Mesenchymal stem cell (in vitro differentiated cells and primary cell): ENCODE measurements at regions not wholly inside any gene's neighbourhood (a gene's known extent, or its start where the extent isn't known, plus 50 kb on each side); places are given as distances from the start of the nearest gene placed in this dataset.

Experiments
- DNase-seq: peaks from one replicate; pipeline ENCODE4 v3.0.0-alpha.2; 2013
- H2AFZ ChIP-seq: one replicate; pipeline ENCODE4 v1.6.1; 2013; ENCODE audit warnings: low read depth, mild to moderate bottlenecking, control low read depth, inconsistent platforms, low read length, moderate library complexity
- H2AK5ac ChIP-seq: 2 replicates; pipeline ENCODE4 v1.6.1; 2013; ENCODE audit warnings: low read length, moderate library complexity, mild to moderate bottlenecking, inconsistent platforms; ENCODE audit not compliant: severe bottlenecking
- H2BK120ac ChIP-seq: one replicate; pipeline ENCODE4 v1.6.1; 2013; ENCODE audit warnings: low read depth, mild to moderate bottlenecking, inconsistent platforms, low read length, moderate library complexity
- H2BK12ac ChIP-seq, 2 experiments: one replicate each; pipeline ENCODE4 v1.6.1; 2013; ENCODE audit warnings: inconsistent platforms in 2 of 2, low read length in 2 of 2, mild to moderate bottlenecking in 2 of 2, moderate library complexity in 2 of 2, control low read depth in 1 of 2
- H2BK15ac ChIP-seq: one replicate; pipeline ENCODE4 v1.6.1; 2013; ENCODE audit warnings: mild to moderate bottlenecking, low read depth, inconsistent platforms; ENCODE audit not compliant: poor library complexity, severe bottlenecking
- H2BK5ac ChIP-seq: 2 replicates; pipeline ENCODE4 v1.6.1; 2013; ENCODE audit warnings: low read depth, mild to moderate bottlenecking, low read length, control low read depth, inconsistent platforms; ENCODE audit not compliant: poor library complexity, severe bottlenecking
- H3K14ac ChIP-seq, 2 experiments: one replicate each; pipeline ENCODE4 v1.6.1; 2013; ENCODE audit warnings: inconsistent platforms in 2 of 2, low read length in 2 of 2, control low read depth in 1 of 2, mild to moderate bottlenecking in 1 of 2, moderate library complexity in 1 of 2
- H3K18ac ChIP-seq, 2 experiments: one replicate each; pipeline ENCODE4 v1.6.1; 2013; ENCODE audit warnings: inconsistent platforms in 2 of 2, low read length in 2 of 2, control low read depth in 1 of 2, low read depth in 1 of 2, mild to moderate bottlenecking in 1 of 2
- H3K23ac ChIP-seq, 2 experiments: one replicate each; pipeline ENCODE4 v1.6.1; 2013; ENCODE audit warnings: inconsistent platforms in 2 of 2, low read length in 2 of 2, mild to moderate bottlenecking in 2 of 2, moderate library complexity in 2 of 2, control low read depth in 1 of 2
- H3K27ac ChIP-seq: 2 replicates; pipeline ENCODE4 v1.5.1; 2013; ENCODE audit warnings: mild to moderate bottlenecking, moderate library complexity, low read length, control low read depth, inconsistent platforms; ENCODE audit not compliant: poor library complexity, severe bottlenecking
- H3K27me3 ChIP-seq, 2 experiments: 2 replicates each; pipeline versions ENCODE4 v1.6.1 to v1.7.0; 2013; ENCODE audit warnings: low read length in 2 of 2, mild to moderate bottlenecking in 2 of 2, moderate library complexity in 2 of 2, control low read depth in 1 of 2, inconsistent platforms in 1 of 2; ENCODE audit not compliant: control insufficient read depth in 1 of 2, insufficient read depth in 1 of 2
- H3K36me3 ChIP-seq, 2 experiments: 2 replicates each; pipeline versions ENCODE4 v1.6.1 to v1.7.0; 2013; ENCODE audit warnings: low read length in 2 of 2, control low read depth in 1 of 2, inconsistent platforms in 1 of 2, low read depth in 1 of 2, mild to moderate bottlenecking in 1 of 2; ENCODE audit not compliant: insufficient read depth in 2 of 2, control insufficient read depth in 1 of 2
- H3K4ac ChIP-seq, 2 experiments: one replicate each; pipeline ENCODE4 v1.6.1; 2013; ENCODE audit warnings: inconsistent platforms in 2 of 2, low read length in 2 of 2, mild to moderate bottlenecking in 2 of 2, moderate library complexity in 2 of 2, control low read depth in 1 of 2, low read depth in 1 of 2
- H3K4me1 ChIP-seq: 2 replicates; pipeline ENCODE4 v1.6.1; 2013; ENCODE audit warnings: low read depth, low read length, control low read depth; ENCODE audit not compliant: control insufficient read depth, insufficient read depth
- H3K4me2 ChIP-seq: 2 replicates; pipeline ENCODE4 v1.6.1; 2013; ENCODE audit warnings: low read length, mild to moderate bottlenecking, inconsistent platforms; ENCODE audit not compliant: poor library complexity, severe bottlenecking
- H3K4me3 ChIP-seq, 2 experiments: 2 replicates each; pipeline versions ENCODE4 v1.5.1 to v1.7.0; 2013; ENCODE audit warnings: low read length in 2 of 2, mild to moderate bottlenecking in 2 of 2, control low read depth in 1 of 2, low read depth in 1 of 2; ENCODE audit not compliant: insufficient read depth in 1 of 2
- H3K79me1 ChIP-seq: replicated peaks from 2 replicates; pipeline ENCODE4 v1.6.1; 2013; ENCODE audit warnings: mild to moderate bottlenecking, control low read depth, low read length, inconsistent platforms; ENCODE audit not compliant: poor library complexity, severe bottlenecking
- H3K9ac ChIP-seq: 2 replicates; pipeline ENCODE4 v1.7.0; 2013; ENCODE audit warnings: mild to moderate bottlenecking, low read length, moderate library complexity
- H3K9me3 ChIP-seq: 2 replicates; pipeline ENCODE4 v1.7.0; 2013; ENCODE audit warnings: mild to moderate bottlenecking, low read length; ENCODE audit not compliant: control insufficient read depth
- H4K8ac ChIP-seq: one replicate; pipeline ENCODE4 v1.6.1; 2013; ENCODE audit warnings: inconsistent platforms, mild to moderate bottlenecking, low read length, moderate library complexity
- H4K91ac ChIP-seq: one replicate; pipeline ENCODE4 v1.6.1; 2013; ENCODE audit warnings: mild to moderate bottlenecking, low read length, inconsistent platforms
- WGBS: methylation state at CpG from one replicate; pipeline ENCODE4 v1.1.7; 2013; ENCODE audit warnings: mixed read lengths; 5-methylcytosine and 5-hydroxymethylcytosine counted together

GRCh38 chr9:1939926-1940368, 75.2 kb upstream of the SMARCA2 start:
- no peak overlapping the region for H4K8ac ChIP-seq
- 52% methylated on average over 7 of the region's 7 CpGs for WGBS
- no peak overlapping the region for H2AK5ac ChIP-seq
- H3K79me1 ChIP-seq: no peaks in the 10 kb centered on the region
- H3K9me3 ChIP-seq: no peaks in the 10 kb centered on the region
- H3K4me2 ChIP-seq: no peak overlapping the region
- H3K27me3 ChIP-seq: peaks cover 0 to 3% of the 10 kb centered on the region in 2 experiments
- no peak overlapping the region for H2BK15ac ChIP-seq
- H3K14ac ChIP-seq: no peak overlapping the region
- no peak overlapping the region for H3K18ac ChIP-seq
- no peak overlapping the region for H4K91ac ChIP-seq
- H2BK12ac ChIP-seq: no peak overlapping the region
- no peaks in the 10 kb centered on the region for H3K36me3 ChIP-seq
- DNase-seq: no peak
- no peak overlapping the region for H3K9ac ChIP-seq
- H3K4me3 ChIP-seq: no peak overlapping the region
- no peak overlapping the region for H3K23ac ChIP-seq
- no peak overlapping the region for H2BK5ac ChIP-seq
- H3K4ac ChIP-seq: no peak overlapping the region
- no peaks in the 10 kb centered on the region for H3K4me1 ChIP-seq
- H2AFZ ChIP-seq: no peak overlapping the region
- no peak overlapping the region for H3K27ac ChIP-seq
- no peak overlapping the region for H2BK120ac ChIP-seq

DNA sequence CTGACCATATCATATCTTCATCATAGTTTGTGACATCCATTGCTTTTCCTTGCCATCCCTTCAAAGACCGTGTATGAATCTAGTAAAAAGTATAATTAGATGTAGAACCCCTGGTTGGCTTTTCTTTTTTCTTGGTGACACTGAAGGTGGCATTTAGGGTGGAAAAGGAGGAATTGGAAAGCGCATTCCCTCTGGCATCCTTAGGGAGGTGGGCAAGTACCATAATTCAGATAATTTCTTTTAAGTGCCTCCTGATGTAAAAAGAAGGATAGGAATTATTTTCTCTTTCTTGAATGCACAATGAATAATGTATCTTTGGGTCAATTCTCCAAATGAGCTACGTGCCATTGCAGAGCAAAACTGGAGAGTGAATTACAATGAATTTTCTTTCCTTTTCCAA, 73.2 kb upstream of the SMARCA2 start:
- Histone ChIP-seq H2BK15ac (no peak overlapping the region), H4K8ac (no peak overlapping the region), H3K4me3 (no peak overlapping the region), H3K4me1 (no peaks in the 10 kb centered on the region), H3K14ac (no peak overlapping the region), H3K4ac (no peak overlapping the region), H4K91ac (no peak overlapping the region), H2BK5ac (no peak overlapping the region), H3K23ac (no peak overlapping the region), H3K27me3 (peaks cover 0 to 3% of the 10 kb centered on the region in 2 experiments), H3K18ac (no peak overlapping the region), H3K4me2 (no peak overlapping the region), H2BK120ac (no peak overlapping the region), H3K79me1 (no peaks in the 10 kb centered on the region), H2BK12ac (no peak overlapping the region), H3K36me3 (no peaks in the 10 kb centered on the region), H3K9ac (no peak overlapping the region), H3K9me3 (no peaks in the 10 kb centered on the region), H2AFZ (no peak overlapping the region), H2AK5ac (no peak overlapping the region), H3K27ac (no peak overlapping the region)
- no peak for DNase-seq
- WGBS: 94% methylated on average over 1 of the region's 3 CpGs

- no peak overlapping the region for H3K23ac ChIP-seq
- peaks cover 0 to 4% of the 10 kb centered on the region in 2 experiments for H3K27me3 ChIP-seq
- DNase-seq: no peak
- H2AFZ ChIP-seq: no peak overlapping the region
- no peak overlapping the region for H3K9ac ChIP-seq
- H3K4me2 ChIP-seq: no peak overlapping the region
- no peak overlapping the region for H3K4ac ChIP-seq
- H2AK5ac ChIP-seq: no peak overlapping the region
- H2BK15ac ChIP-seq: no peak overlapping the region
- H3K27ac ChIP-seq: no peak overlapping the region
- H3K9me3 ChIP-seq: no peaks in the 10 kb centered on the region
- H3K18ac ChIP-seq: no peak overlapping the region
- no peaks in the 10 kb centered on the region for H3K4me1 ChIP-seq
- no peak overlapping the region for H4K91ac ChIP-seq
- WGBS: 85% methylated on average over 5 of the region's 7 CpGs
- no peaks in the 10 kb centered on the region for H3K36me3 ChIP-seq
- H2BK5ac ChIP-seq: no peak overlapping the region
- no peak overlapping the region for H2BK120ac ChIP-seq
- H3K79me1 ChIP-seq: no peaks in the 10 kb centered on the region
- no peak overlapping the region for H2BK12ac ChIP-seq
- H4K8ac ChIP-seq: no peak overlapping the region
- no peak overlapping the region for H3K4me3 ChIP-seq
- no peak overlapping the region for H3K14ac ChIP-seq
Observed at GRCh38 chr9:1946526-1947283, 68.4 kb upstream of the SMARCA2 start.

- H3K4ac ChIP-seq: no peak overlapping the region
- H3K9ac ChIP-seq: no peak overlapping the region
- 83% methylated on average over 2 of the region's 4 CpGs for WGBS
- H2AK5ac ChIP-seq: no peak overlapping the region
- H2BK5ac ChIP-seq: no peak overlapping the region
- no peaks in the 10 kb centered on the region for H3K4me1 ChIP-seq
- no peak overlapping the region for H4K91ac ChIP-seq
- DNase-seq: no peak
- no peak overlapping the region for H3K18ac ChIP-seq
- no peaks in the 10 kb centered on the region for H3K9me3 ChIP-seq
- H3K27me3 ChIP-seq: peaks cover 0 to 4% of the 10 kb centered on the region in 2 experiments
- H3K4me2 ChIP-seq: no peak overlapping the region
- no peak overlapping the region for H2AFZ ChIP-seq
- H3K79me1 ChIP-seq: no peaks in the 10 kb centered on the region
- no peak overlapping the region for H2BK15ac ChIP-seq
- H3K23ac ChIP-seq: no peak overlapping the region
- H2BK12ac ChIP-seq: no peak overlapping the region
- no peak overlapping the region for H3K14ac ChIP-seq
- H3K4me3 ChIP-seq: no peak overlapping the region
- H3K36me3 ChIP-seq: no peaks in the 10 kb centered on the region
- H4K8ac ChIP-seq: no peak overlapping the region
- no peak overlapping the region for H3K27ac ChIP-seq
- H2BK120ac ChIP-seq: no peak overlapping the region
Observed at GRCh38 chr9:1947438-1947837, 67.7 kb upstream of the SMARCA2 start.
